Thoracic aorta (tissue), 2 donors: ENCODE measurements at regions not wholly inside any gene's neighbourhood (a gene's known extent, or its start where the extent isn't known, plus 50 kb on each side); places are given as distances from the start of the nearest gene placed in this dataset.

Experiments used
- ATAC-seq: fragments of 150-250 bp; one replicate; pipeline ENCODE4 v1.8.0; 2017; ENCODE audit warnings: low read depth; ENCODE audit not compliant: insufficient number of reproducible peaks, low FRiP score
- DNase-seq: peaks from one replicate; pipeline ENCODE4 v3.0.0-alpha.2; 2020; ENCODE audit warnings: low spot score
- H3K27ac ChIP-seq, 2 donors: fragments of 200-600 bp; sonication (generic); 1 replicate in 1 of 2; 2 replicates in 1 of 2; pipeline ENCODE4 v1.5.1; 2016; ENCODE audit warnings: mild to moderate bottlenecking in 2 of 2, moderate library complexity in 2 of 2
- H3K27me3 ChIP-seq: fragments of 200-600 bp; sonication (generic); replicated peaks from 2 replicates; pipeline ENCODE4 v1.6.0; 2016; ENCODE audit warnings: mild to moderate bottlenecking; ENCODE audit not compliant: insufficient read depth
- H3K36me3 ChIP-seq: fragments of 200-600 bp; sonication (generic); one replicate; pipeline ENCODE4 v1.5.1; 2016
- H3K4me1 ChIP-seq, 2 donors: fragments of 200-600 bp; sonication (generic); 1 replicate in 1 of 2; 2 replicates in 1 of 2; pipeline versions ENCODE4 v1.5.1 to v1.6.0; 2016; ENCODE audit warnings: low read depth in 2 of 2, mild to moderate bottlenecking in 1 of 2; ENCODE audit not compliant: control insufficient read depth in 1 of 2
- H3K4me3 ChIP-seq: fragments of 200-600 bp; sonication (generic); 2 replicates; pipeline ENCODE4 v1.5.1; 2016; ENCODE audit warnings: mild to moderate bottlenecking
- H3K9me3 ChIP-seq: fragments of 200-600 bp; sonication (generic); 2 replicates; pipeline ENCODE4 v1.5.1; 2016
- CTCF ChIP-seq: fragments of 200-600 bp; sonication (generic); IDR thresholded peaks from one replicate; pipeline ENCODE4 v1.5.1; 2019; ENCODE audit warnings: antibody characterized with exemption

GRCh38 chr21:38910390-38911067 lies 104.8 kb downstream of the ETS2 start:
- ATAC-seq (no peak), DNase-seq (no peak)
- no peaks in the 10 kb centered on the region for H3K9me3 ChIP-seq
- H3K36me3 ChIP-seq: no peaks in the 10 kb centered on the region
- no peak overlapping the region for H3K4me3 ChIP-seq
- TF ChIP-seq CTCF: no peak
- H3K27ac ChIP-seq: peak overlapping the region; percentile 55 to 86
- no peaks in the 10 kb centered on the region for H3K27me3 ChIP-seq
- H3K4me1 ChIP-seq: peaks cover 12 to 49% of the 10 kb centered on the region in 2 donors

GRCh38 chr21:38909929-38910328 lies 104.2 kb downstream of the ETS2 start:
- ATAC-seq (no peak), DNase-seq (no peak)
- Histone ChIP-seq H3K27me3 (no peaks in the 10 kb centered on the region), H3K27ac (peak overlapping the region; percentile 55 to 86), H3K9me3 (no peaks in the 10 kb centered on the region), H3K4me3 (no peak overlapping the region), H3K4me1 (peaks cover 10 to 48% of the 10 kb centered on the region in 2 donors), H3K36me3 (no peaks in the 10 kb centered on the region)
- TF ChIP-seq CTCF: no peak

GRCh38 chr21:38909109-38909508 lies 103.4 kb downstream of the ETS2 start:
- no peak for ATAC-seq
- Histone ChIP-seq H3K4me1 (peaks cover 7 to 48% of the 10 kb centered on the region in 2 donors), H3K27ac (peak overlapping the region; percentile 0 to 86), H3K4me3 (no peak overlapping the region), H3K9me3 (no peaks in the 10 kb centered on the region), H3K36me3 (no peaks in the 10 kb centered on the region), H3K27me3 (no peaks in the 10 kb centered on the region)
- TF ChIP-seq CTCF: no peak
- DNase-seq: no peak

- Histone ChIP-seq H3K4me3 (no peak overlapping the region), H3K27me3 (no peaks in the 10 kb centered on the region), H3K27ac (peak overlapping the region; percentile 86 to 88), H3K4me1 (peaks cover 7 to 48% of the 10 kb centered on the region in 2 donors), H3K36me3 (no peaks in the 10 kb centered on the region), H3K9me3 (no peaks in the 10 kb centered on the region)
- no peak for TF ChIP-seq CTCF
- ATAC-seq (no peak), DNase-seq (no peak)
Observed at GRCh38 chr21:38908537-38908936, 102.8 kb downstream of the ETS2 start.

GRCh38 chr21:38905752-38906151 lies 100.0 kb downstream of the ETS2 start:
- H3K27me3 ChIP-seq: no peaks in the 10 kb centered on the region

More at GRCh38 chr21:38905752-38906151, 100.0 kb downstream of the ETS2 start:
- no peaks in the 10 kb centered on the region for H3K36me3 ChIP-seq
- peak overlapping the region; percentile 0 to 25 for H3K27ac ChIP-seq
- no peak for TF ChIP-seq CTCF
- ATAC-seq (no peak), DNase-seq (no peak)
- H3K4me1 ChIP-seq: peaks cover 9 to 39% of the 10 kb centered on the region in 2 donors
- H3K9me3 ChIP-seq: no peaks in the 10 kb centered on the region
- no peak overlapping the region for H3K4me3 ChIP-seq
